ENCODE measurements at regions not wholly inside any gene's neighbourhood (a gene's known extent, or its start where the extent isn't known, plus 50 kb on each side); places are given as distances from the start of the nearest gene placed in this dataset.

DNA sequence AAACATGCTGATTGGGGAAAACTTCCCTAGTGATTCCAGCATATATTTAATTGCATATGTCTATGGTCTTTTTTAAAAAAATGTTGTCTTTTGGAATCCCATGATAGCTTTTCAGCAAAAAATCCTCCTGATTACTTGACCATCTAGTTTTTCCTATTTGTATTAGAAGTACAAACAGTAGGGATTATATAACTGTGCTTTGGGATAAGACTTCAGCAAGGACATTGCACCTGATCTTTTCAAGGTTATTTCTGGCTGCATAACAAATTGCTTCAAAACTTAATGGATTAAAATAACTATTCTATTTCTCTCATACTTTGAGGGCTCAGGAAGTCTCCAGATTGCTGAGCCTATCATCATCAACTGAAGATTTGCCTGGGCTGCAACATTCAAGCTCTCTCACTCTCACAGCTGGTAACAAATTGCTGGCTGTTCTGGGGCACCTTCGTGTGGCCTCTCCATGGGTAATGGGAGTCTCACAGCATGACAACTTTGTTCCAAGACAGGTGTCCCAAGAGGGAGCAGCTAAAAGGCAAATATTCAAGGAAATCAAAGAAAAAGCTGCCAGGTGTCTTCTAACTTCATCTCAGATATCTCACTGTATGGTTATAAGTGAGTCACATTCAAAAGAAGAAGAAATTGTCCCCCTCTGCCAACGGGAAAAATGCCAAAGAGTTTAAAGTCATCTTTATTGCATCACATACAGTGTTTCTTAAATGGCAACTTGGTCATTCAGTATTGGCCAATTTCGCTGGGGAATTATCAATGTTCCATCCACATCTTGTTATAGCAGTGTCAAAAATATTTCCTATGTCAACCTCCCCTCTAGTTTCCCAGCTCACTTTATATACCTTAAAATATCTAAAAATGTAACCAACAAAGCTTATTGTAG lies 644.5 kb upstream of the GRM7 start:
- Mint-ChIP-seq H3K27ac (ENCODE audit: unreplicated experiment) (no peak overlapping the region), H3K27me3 (ENCODE audit: unreplicated experiment) (no peaks in the 10 kb centered on the region), H3K36me3 (ENCODE audit: insufficient read depth, unreplicated experiment) (no peaks in the 10 kb centered on the region), H3K4me3 (ENCODE audit: low read depth, unreplicated experiment) (no peak overlapping the region), H3K9me3 (ENCODE audit: low read depth, unreplicated experiment) (peaks cover 3% of the 10 kb centered on the region), H3K4me1 (ENCODE audit: low read depth, unreplicated experiment) (no peaks in the 10 kb centered on the region)
- no TSS peak for BruUV-seq (replicated peaks)
- CTCF ChIA-PET = no interaction called here
- no peak for TF ChIP-seq CTCF (IDR thresholded peaks at IDR 0.05; ENCODE audit: unreplicated experiment)
- no peak for DNase-seq
- intact Hi-C loops (cut with micrococcal nuclease; ENCODE audit: unreplicated experiment) = no loop called here

GRCh38 chr3:6220447-6220846 lies 640.5 kb upstream of the GRM7 start:
- intact Hi-C loops (cut with micrococcal nuclease; ENCODE audit: unreplicated experiment) = no loop called here
- Mint-ChIP-seq H3K27ac (ENCODE audit: unreplicated experiment) (no peak overlapping the region), H3K27me3 (ENCODE audit: unreplicated experiment) (no peaks in the 10 kb centered on the region), H3K9me3 (ENCODE audit: low read depth, unreplicated experiment) (peaks cover 8% of the 10 kb centered on the region), H3K4me3 (ENCODE audit: low read depth, unreplicated experiment) (no peak overlapping the region), H3K36me3 (ENCODE audit: insufficient read depth, unreplicated experiment) (no peaks in the 10 kb centered on the region), H3K4me1 (ENCODE audit: low read depth, unreplicated experiment) (no peaks in the 10 kb centered on the region)
- CTCF ChIA-PET = no interaction called here
- TF ChIP-seq CTCF (IDR thresholded peaks at IDR 0.05; ENCODE audit: unreplicated experiment) = no peak
- BruUV-seq (replicated peaks) = no TSS peak
- DNase-seq = no peak

GRCh38 chr3:6222069-6222468 lies 638.8 kb upstream of the GRM7 start:
- H3K4me3 Mint-ChIP-seq (ENCODE audit: low read depth, unreplicated experiment) = no peak overlapping the region
- H3K27me3 Mint-ChIP-seq (ENCODE audit: unreplicated experiment) = no peaks in the 10 kb centered on the region
- CTCF ChIA-PET = no interaction called here
- no peaks in the 10 kb centered on the region for H3K36me3 Mint-ChIP-seq (ENCODE audit: insufficient read depth, unreplicated experiment)
- TF ChIP-seq CTCF (IDR thresholded peaks at IDR 0.05; ENCODE audit: unreplicated experiment) = no peak
- no peaks in the 10 kb centered on the region for H3K4me1 Mint-ChIP-seq (ENCODE audit: low read depth, unreplicated experiment)
- DNase-seq = no peak
- intact Hi-C loops (cut with micrococcal nuclease; ENCODE audit: unreplicated experiment) = no loop called here
- no peak overlapping the region for H3K27ac Mint-ChIP-seq (ENCODE audit: unreplicated experiment)
- no TSS peak for BruUV-seq (replicated peaks)
- H3K9me3 Mint-ChIP-seq (ENCODE audit: low read depth, unreplicated experiment) = peaks cover 12% of the 10 kb centered on the region

DNA sequence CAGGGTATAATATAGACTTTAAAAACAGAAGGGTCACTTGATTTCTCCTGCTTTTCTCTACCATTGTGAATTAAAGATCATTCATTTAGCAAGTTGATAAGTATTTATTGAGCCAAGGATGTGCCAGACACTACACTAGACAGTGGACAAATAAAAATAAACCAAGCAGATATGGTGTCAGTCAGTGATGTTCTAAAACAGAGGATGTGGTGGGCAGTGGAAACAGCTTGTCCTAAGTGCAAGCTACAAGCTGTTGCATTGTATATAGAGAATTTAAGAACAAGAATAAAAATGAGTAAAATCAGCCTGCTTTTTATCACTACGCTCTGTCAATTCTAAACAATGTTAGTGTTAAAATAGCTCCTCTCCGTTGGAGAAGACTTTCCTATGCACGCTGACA lies 637.3 kb upstream of the GRM7 start:
- Mint-ChIP-seq H3K27me3 (ENCODE audit: unreplicated experiment) (no peaks in the 10 kb centered on the region), H3K27ac (ENCODE audit: unreplicated experiment) (no peak overlapping the region), H3K9me3 (ENCODE audit: low read depth, unreplicated experiment) (peaks cover 11% of the 10 kb centered on the region), H3K36me3 (ENCODE audit: insufficient read depth, unreplicated experiment) (no peaks in the 10 kb centered on the region), H3K4me1 (ENCODE audit: low read depth, unreplicated experiment) (no peaks in the 10 kb centered on the region), H3K4me3 (ENCODE audit: low read depth, unreplicated experiment) (no peak overlapping the region)
- no peak for TF ChIP-seq CTCF (IDR thresholded peaks at IDR 0.05; ENCODE audit: unreplicated experiment)
- BruUV-seq (replicated peaks) = no TSS peak
- intact Hi-C loops (cut with micrococcal nuclease; ENCODE audit: unreplicated experiment) = no loop called here
- CTCF ChIA-PET = no interaction called here
- DNase-seq = no peak

Measured in Calu3 (cell line).